ENCODE measurements at regions not wholly inside any gene's neighbourhood (a gene's known extent, or its start where the extent isn't known, plus 50 kb on each side); places are given as distances from the start of the nearest gene placed in this dataset.

DNA sequence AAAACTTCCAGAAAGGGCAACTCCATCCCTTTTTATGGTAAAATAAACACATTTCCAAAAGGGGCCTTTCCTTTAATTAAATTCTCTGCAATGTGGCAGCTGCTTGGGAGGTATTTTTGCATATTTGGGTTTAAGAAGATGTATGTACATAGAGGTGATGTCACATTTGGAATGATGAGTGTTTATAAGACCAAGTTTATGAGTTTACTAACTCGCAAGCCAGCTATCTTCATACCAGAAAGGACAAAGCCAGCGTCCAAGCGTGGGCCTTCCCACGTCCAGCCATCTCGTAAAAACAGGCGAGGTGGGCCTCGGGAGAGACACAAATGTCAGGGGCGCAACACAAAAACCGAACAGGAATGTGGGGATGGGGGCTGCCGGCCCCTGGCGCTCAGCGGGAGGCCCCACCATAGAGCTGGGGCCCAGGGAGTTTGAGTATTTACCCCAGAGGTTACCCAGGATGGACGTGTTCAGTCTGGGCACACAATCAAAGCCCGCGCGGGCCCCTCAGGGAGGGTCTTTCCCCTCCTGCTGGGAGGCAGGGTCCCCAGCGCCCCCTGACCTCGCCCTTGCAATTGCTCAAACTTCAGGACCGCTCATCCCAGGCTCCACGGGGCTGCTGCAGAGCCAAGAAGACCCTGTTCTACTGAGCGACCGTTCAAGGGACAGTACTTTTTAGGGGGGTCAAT lies 137.3 kb downstream of the TWIST2 start:
- DNase-seq (peak in 1 of 2 donors; percentile 57), ATAC-seq (ENCODE audit: low FRiP score in 2 of 2) (no peak)
- H3K4me3 ChIP-seq, result no peak overlapping the region
- no peaks in the 10 kb centered on the region for H3K4me1 ChIP-seq
- H3K27ac ChIP-seq, result no peak overlapping the region
- H3K27me3 ChIP-seq, result no peaks in the 10 kb centered on the region
- H3K9me3 ChIP-seq, result no peaks in the 10 kb centered on the region
- no peaks in the 10 kb centered on the region for H3K36me3 ChIP-seq
- no peak for TF ChIP-seq POLR2AphosphoS5 (IDR thresholded peaks at IDR 0.05)
- TF ChIP-seq POLR2A (IDR thresholded peaks at IDR 0.05), result no peak
- TF ChIP-seq EP300 (IDR thresholded peaks at IDR 0.05), result no peak
- TF ChIP-seq, protein P1, sequence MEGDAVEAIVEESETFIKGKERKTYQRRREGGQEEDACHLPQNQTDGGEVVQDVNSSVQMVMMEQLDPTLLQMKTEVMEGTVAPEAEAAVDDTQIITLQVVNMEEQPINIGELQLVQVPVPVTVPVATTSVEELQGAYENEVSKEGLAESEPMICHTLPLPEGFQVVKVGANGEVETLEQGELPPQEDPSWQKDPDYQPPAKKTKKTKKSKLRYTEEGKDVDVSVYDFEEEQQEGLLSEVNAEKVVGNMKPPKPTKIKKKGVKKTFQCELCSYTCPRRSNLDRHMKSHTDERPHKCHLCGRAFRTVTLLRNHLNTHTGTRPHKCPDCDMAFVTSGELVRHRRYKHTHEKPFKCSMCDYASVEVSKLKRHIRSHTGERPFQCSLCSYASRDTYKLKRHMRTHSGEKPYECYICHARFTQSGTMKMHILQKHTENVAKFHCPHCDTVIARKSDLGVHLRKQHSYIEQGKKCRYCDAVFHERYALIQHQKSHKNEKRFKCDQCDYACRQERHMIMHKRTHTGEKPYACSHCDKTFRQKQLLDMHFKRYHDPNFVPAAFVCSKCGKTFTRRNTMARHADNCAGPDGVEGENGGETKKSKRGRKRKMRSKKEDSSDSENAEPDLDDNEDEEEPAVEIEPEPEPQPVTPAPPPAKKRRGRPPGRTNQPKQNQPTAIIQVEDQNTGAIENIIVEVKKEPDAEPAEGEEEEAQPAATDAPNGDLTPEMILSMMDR (IDR thresholded peaks at IDR 0.05), result no peak
- WGBS, 2 donors, result 86 to 88% methylated on average over 22 of the region's 22 CpGs

DNA sequence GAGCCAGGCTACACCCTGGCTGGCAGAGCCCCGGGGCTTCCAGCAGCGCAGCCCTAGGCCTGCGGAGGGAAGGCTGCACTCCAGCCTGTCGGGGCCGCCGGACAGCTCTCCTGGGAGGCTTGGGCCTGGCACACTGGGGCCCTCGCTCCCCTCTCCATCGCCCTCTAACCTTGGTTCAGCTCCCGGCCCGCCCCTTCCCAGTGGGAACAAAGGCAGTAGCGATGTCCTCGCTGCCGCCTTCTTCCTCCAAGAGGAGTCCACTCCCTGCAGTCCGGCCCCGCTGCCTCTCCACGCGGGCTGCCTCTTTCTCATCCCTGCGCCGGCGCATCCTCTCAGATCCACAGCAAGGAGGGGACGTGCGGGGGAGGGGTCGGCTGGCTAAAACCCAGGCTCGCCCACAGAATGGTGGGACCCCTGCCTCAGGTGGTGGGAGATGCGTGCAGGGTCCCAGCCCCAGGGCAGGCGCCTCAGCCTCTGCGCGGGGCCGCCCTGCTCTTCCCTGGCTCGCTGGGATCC lies 138.1 kb downstream of the TWIST2 start:
- no peak for TF ChIP-seq POLR2A (IDR thresholded peaks at IDR 0.05)
- no peak for TF ChIP-seq POLR2AphosphoS5 (IDR thresholded peaks at IDR 0.05)
- TF ChIP-seq, protein P1 (IDR thresholded peaks at IDR 0.05), result no peak
- TF ChIP-seq EP300 (IDR thresholded peaks at IDR 0.05), result no peak
- 63 to 84% methylated on average over 19 to 26 of the region's 30 CpGs for WGBS, 2 donors
- DNase-seq, result peak in 1 of 2 donors; percentile 56
- Histone ChIP-seq H3K9me3 (no peaks in the 10 kb centered on the region), H3K36me3 (no peaks in the 10 kb centered on the region), H3K27ac (no peak overlapping the region), H3K4me3 (no peak overlapping the region), H3K4me1 (no peaks in the 10 kb centered on the region), H3K27me3 (no peaks in the 10 kb centered on the region)
- peak; percentile 13 to 39 for ATAC-seq (ENCODE audit: low FRiP score in 2 of 2)

DNA sequence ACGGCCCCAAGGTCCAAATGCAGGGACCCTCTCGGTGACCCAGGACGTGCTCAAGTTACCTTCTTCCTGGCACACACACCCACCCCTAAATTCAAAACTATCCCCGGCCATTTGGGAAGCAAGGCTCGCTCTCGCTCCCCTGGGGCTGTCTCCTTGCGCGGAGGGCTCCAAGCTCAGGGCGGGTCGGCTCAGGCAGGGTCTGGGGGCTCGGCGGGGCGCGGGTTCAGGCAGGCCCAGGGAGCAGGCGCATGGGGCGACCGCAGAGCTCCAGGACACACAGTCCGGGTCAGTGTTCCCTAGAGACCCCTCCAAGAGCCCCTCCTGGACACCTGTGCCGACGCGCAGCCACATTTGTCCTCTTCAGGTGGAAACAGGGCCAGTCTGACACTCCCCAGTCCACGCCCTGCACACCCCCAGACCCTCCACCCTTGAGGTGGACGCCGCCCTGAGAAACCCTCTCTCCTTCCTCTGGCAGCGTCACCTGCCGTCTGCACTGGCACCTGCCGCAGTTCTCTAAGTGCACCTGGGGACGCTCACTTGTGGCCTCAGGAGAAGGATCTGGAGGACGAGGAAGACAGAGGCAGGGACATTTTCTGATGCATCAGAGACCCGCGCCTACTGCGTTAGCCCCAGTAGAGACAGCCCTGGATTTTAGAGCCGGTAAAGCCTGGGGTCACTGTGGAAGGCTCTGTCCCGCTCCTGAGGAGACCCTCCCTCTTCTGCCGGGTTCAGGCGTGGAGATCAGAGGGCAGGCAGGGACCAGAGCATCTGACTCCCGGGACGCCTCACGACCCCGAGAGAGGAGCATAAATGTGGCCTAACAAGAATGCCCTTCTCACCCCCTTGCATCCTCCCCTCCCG lies 138.8 kb downstream of the TWIST2 start:
- ATAC-seq (ENCODE audit: low FRiP score in 2 of 2), result peak in 1 of 2 donors; percentile 14
- no peak for TF ChIP-seq EP300 (IDR thresholded peaks at IDR 0.05)
- no peak for TF ChIP-seq POLR2AphosphoS5 (IDR thresholded peaks at IDR 0.05)
- Histone ChIP-seq H3K27ac (no peak overlapping the region), H3K4me3 (no peak overlapping the region), H3K27me3 (no peaks in the 10 kb centered on the region), H3K4me1 (no peaks in the 10 kb centered on the region), H3K9me3 (no peaks in the 10 kb centered on the region), H3K36me3 (no peaks in the 10 kb centered on the region)
- 81% methylated on average over 36 to 40 of the region's 41 CpGs for WGBS, 2 donors
- peak in 1 of 2 donors; percentile 75 for DNase-seq

DNA sequence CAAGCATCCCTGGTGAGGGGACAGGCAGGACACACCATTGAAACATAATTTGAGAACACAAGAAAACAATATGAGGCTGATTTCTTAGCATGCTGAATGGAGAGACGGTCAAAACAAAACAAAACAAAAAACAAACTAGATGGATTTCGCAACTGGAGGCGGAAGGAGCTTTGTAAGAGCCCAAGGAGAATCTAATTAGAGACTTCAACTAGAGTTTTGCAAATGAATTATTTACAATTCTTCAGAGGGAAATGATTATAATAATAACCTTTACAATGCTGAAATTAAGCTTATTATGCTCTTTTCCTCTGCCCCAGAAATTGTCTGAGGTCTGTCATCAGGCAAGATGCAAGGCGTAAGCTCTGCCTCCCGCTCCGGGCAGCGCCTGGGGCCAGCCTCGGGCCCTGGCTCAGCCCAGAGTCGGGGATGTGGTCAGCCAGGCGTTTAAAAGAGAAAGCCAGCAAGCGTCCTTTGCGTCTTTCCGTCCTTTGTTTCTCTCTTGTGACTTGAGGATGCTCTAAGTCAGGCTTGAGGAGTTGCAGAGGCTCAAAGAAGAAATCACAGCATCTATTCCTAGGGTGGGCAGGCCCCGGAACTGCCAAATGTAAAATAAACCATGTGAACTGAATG lies 139.6 kb downstream of the TWIST2 start:
- H3K4me1 ChIP-seq, result no peaks in the 10 kb centered on the region
- peak in 1 of 2 donors; percentile 53 for DNase-seq
- H3K4me3 ChIP-seq, result no peak overlapping the region
- H3K27me3 ChIP-seq, result no peaks in the 10 kb centered on the region
- no peaks in the 10 kb centered on the region for H3K9me3 ChIP-seq
- WGBS, 2 donors, result 86 to 87% methylated on average over 14 of the region's 14 CpGs
- H3K36me3 ChIP-seq, result no peaks in the 10 kb centered on the region
- TF ChIP-seq EP300 (IDR thresholded peaks at IDR 0.05) (no peak), POLR2A (IDR thresholded peaks at IDR 0.05) (no peak), POLR2AphosphoS5 (IDR thresholded peaks at IDR 0.05) (no peak)
- no peak for ATAC-seq (ENCODE audit: low FRiP score in 2 of 2)
- H3K27ac ChIP-seq, result no peak overlapping the region

DNA sequence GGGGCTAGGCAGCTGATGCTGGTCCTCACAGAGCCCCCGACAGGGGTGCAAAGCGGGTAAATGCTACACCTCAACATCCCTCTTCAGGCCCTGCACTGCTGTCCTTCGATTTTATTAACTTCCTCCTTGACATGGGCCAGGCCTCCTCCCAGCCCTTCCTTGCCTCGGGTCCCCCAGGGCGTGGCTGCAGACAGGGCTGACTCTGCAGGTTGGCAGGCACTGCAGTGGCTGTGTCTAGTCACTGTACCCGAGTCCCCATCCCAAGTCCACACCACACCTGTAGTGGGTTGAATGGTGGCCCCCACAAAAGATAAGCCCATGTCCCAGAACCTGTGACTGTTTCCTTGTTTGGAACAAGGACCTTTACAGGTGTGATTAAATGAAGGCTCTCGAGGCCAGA lies 140.2 kb downstream of the TWIST2 start:
- Histone ChIP-seq H3K9me3 (no peaks in the 10 kb centered on the region), H3K36me3 (no peaks in the 10 kb centered on the region), H3K4me3 (no peak overlapping the region), H3K27me3 (no peaks in the 10 kb centered on the region), H3K4me1 (no peaks in the 10 kb centered on the region), H3K27ac (no peak overlapping the region)
- ATAC-seq (ENCODE audit: low FRiP score in 2 of 2) (no peak), DNase-seq (peak in 1 of 2 donors; percentile 30)
- TF ChIP-seq, protein P1 (IDR thresholded peaks at IDR 0.05), result no peak
- TF ChIP-seq EP300 (IDR thresholded peaks at IDR 0.05) (no peak), POLR2AphosphoS5 (IDR thresholded peaks at IDR 0.05) (no peak), POLR2A (IDR thresholded peaks at IDR 0.05) (no peak)
- 69 to 87% methylated on average over 7 of the region's 7 CpGs for WGBS, 2 donors
